H9 (cell line): ENCODE measurements at regions not wholly inside any gene's neighbourhood (a gene's known extent, or its start where the extent isn't known, plus 50 kb on each side); places are given as distances from the start of the nearest gene placed in this dataset.
"Not testable (repeated sequence)": the region's sequence is repeated elsewhere in the genome, so short reads cannot be mapped to it uniquely, and the experiment has no call there.

Experiments
- DNase-seq: peaks from one replicate; pipeline ENCODE4 v3.0.0-alpha.2; 2017
- H2AFZ ChIP-seq: one replicate; pipeline ENCODE4 v1.6.1; 2013; ENCODE audit warnings: mild to moderate bottlenecking, low read length, control low read depth, moderate library complexity
- H2AK5ac ChIP-seq: 2 replicates; pipeline ENCODE4 v1.6.1; 2013; ENCODE audit warnings: low read length, control low read depth, mixed read lengths; ENCODE audit not compliant: insufficient read length
- H2BK120ac ChIP-seq: one replicate; pipeline ENCODE4 v1.6.1; 2013; ENCODE audit warnings: low read depth, mild to moderate bottlenecking, low read length, control low read depth, inconsistent platforms; ENCODE audit not compliant: poor library complexity, severe bottlenecking
- H2BK12ac ChIP-seq: 2 replicates; pipeline ENCODE4 v1.6.1; 2013; ENCODE audit warnings: low read length, control low read depth, mixed read lengths, low read depth; ENCODE audit not compliant: insufficient read length
- H2BK15ac ChIP-seq: 2 replicates; pipeline ENCODE4 v1.6.1; 2013; ENCODE audit warnings: low read depth, low read length, control low read depth
- H2BK20ac ChIP-seq: one replicate; pipeline ENCODE4 v1.6.1; 2013; ENCODE audit warnings: low read depth, mild to moderate bottlenecking, low read length, control low read depth, inconsistent platforms; ENCODE audit not compliant: poor library complexity, severe bottlenecking
- H2BK5ac ChIP-seq: 2 replicates; pipeline ENCODE4 v1.6.1; 2013; ENCODE audit warnings: low read length, control low read depth, mixed read lengths; ENCODE audit not compliant: insufficient read length
- H3K14ac ChIP-seq: 2 replicates; pipeline ENCODE4 v1.6.1; 2013; ENCODE audit warnings: low read length, control low read depth; ENCODE audit not compliant: insufficient read depth
- H3K18ac ChIP-seq: 2 replicates; pipeline ENCODE4 v1.6.1; 2013; ENCODE audit warnings: low read depth, mild to moderate bottlenecking, mixed read lengths, low read length, control low read depth; ENCODE audit not compliant: insufficient read length
- H3K23ac ChIP-seq: 2 replicates; pipeline ENCODE4 v1.6.1; 2013; ENCODE audit warnings: low read length, control low read depth, mixed read lengths, low read depth; ENCODE audit not compliant: insufficient read length
- H3K23me2 ChIP-seq: 2 replicates; pipeline ENCODE4 v1.6.1; 2013; ENCODE audit warnings: low read depth, mild to moderate bottlenecking, mixed read lengths, low read length, control low read depth; ENCODE audit not compliant: insufficient read length, poor library complexity, severe bottlenecking
- H3K27ac ChIP-seq: 2 replicates; pipeline ENCODE4 v1.5.1; 2013; ENCODE audit warnings: low read length, control low read depth, mixed read lengths, low read depth; ENCODE audit not compliant: insufficient read length
- H3K27me3 ChIP-seq: 2 replicates; pipeline ENCODE4 v1.6.1; 2013; ENCODE audit warnings: low read length, control low read depth, inconsistent platforms; ENCODE audit not compliant: insufficient read depth
- H3K4ac ChIP-seq: 2 replicates; pipeline ENCODE4 v1.6.1; 2013; ENCODE audit warnings: low read depth, mild to moderate bottlenecking, control low read depth, inconsistent platforms, low read length, moderate library complexity
- H3K4me1 ChIP-seq: 2 replicates; pipeline ENCODE4 v1.6.1; 2013; ENCODE audit warnings: low read length, control low read depth, inconsistent platforms; ENCODE audit not compliant: insufficient read depth
- H3K4me2 ChIP-seq: 2 replicates; pipeline ENCODE4 v1.6.1; 2013; ENCODE audit warnings: low read length, control low read depth, mixed read lengths; ENCODE audit not compliant: insufficient read length, insufficient read depth
- H3K56ac ChIP-seq: 2 replicates; pipeline ENCODE4 v1.6.1; 2013; ENCODE audit warnings: low read depth, mild to moderate bottlenecking, mixed read lengths, low read length, control low read depth; ENCODE audit not compliant: insufficient read length
- H3K79me1 ChIP-seq: 2 replicates; pipeline ENCODE4 v1.6.1; 2013; ENCODE audit warnings: low read depth, mild to moderate bottlenecking, moderate library complexity, low read length, control low read depth, inconsistent platforms; ENCODE audit not compliant: insufficient read depth, poor library complexity, severe bottlenecking
- H3K79me2 ChIP-seq: 2 replicates; pipeline ENCODE4 v1.6.1; 2013; ENCODE audit warnings: low read length, control low read depth, inconsistent platforms; ENCODE audit not compliant: insufficient read depth
- H3K9ac ChIP-seq: 2 replicates; pipeline ENCODE4 v1.6.1; 2013; ENCODE audit warnings: low read length, control low read depth, mixed read lengths; ENCODE audit not compliant: insufficient read length; ENCODE audit errors: extremely low read depth
- H3K9me3 ChIP-seq: one replicate; pipeline ENCODE4 v1.6.1; 2013; ENCODE audit warnings: low read depth, low read length, inconsistent platforms; ENCODE audit not compliant: control insufficient read depth
- H3T11ph ChIP-seq: one replicate; pipeline ENCODE4 v1.6.1; 2013; ENCODE audit warnings: mild to moderate bottlenecking, low read length, control low read depth, inconsistent platforms
- H4K20me1 ChIP-seq: one replicate; pipeline ENCODE4 v1.6.1; 2013; ENCODE audit not compliant: control insufficient read depth, insufficient read length, insufficient read depth
- H4K5ac ChIP-seq: 2 replicates; pipeline ENCODE4 v1.6.1; 2013; ENCODE audit warnings: low read depth, mild to moderate bottlenecking, mixed read lengths, low read length, control low read depth; ENCODE audit not compliant: insufficient read length
- H4K8ac ChIP-seq: replicated peaks from 2 replicates; pipeline ENCODE4 v1.6.1; 2013; ENCODE audit warnings: low read length, control low read depth, mixed read lengths, low read depth; ENCODE audit not compliant: insufficient read length
- H4K91ac ChIP-seq: 2 replicates; pipeline ENCODE4 v1.6.1; 2013; ENCODE audit warnings: low read depth, mild to moderate bottlenecking, moderate library complexity, mixed read lengths, low read length, control low read depth; ENCODE audit not compliant: insufficient read length
- H3K27ac Mint-ChIP-seq, 3 experiments: 2 replicates in 2 of 3; 3 replicates in 1 of 3; pipeline ENCODE4 v1.8.0; 2020 to 2021; ENCODE audit warnings: mixed read lengths in 3 of 3, mild to moderate bottlenecking in 1 of 3, moderate library complexity in 1 of 3
- H3K27me3 Mint-ChIP-seq: 2 replicates; pipeline ENCODE4 v1.8.0; 2021; ENCODE audit warnings: low read depth, mild to moderate bottlenecking, moderate library complexity, mixed read lengths
- H3K36me3 Mint-ChIP-seq, 3 experiments: 2 replicates in 2 of 3; 3 replicates in 1 of 3; pipeline ENCODE4 v1.8.0; 2020 to 2021; ENCODE audit warnings: low read depth in 3 of 3, mixed read lengths in 3 of 3; ENCODE audit not compliant: insufficient read depth in 1 of 3
- H3K4me1 Mint-ChIP-seq, 2 experiments: 2 replicates each; pipeline ENCODE4 v1.8.0; 2020; ENCODE audit warnings: mixed read lengths in 2 of 2
- H3K4me3 Mint-ChIP-seq, 2 experiments: 2 replicates in 1 of 2; 3 replicates in 1 of 2; pipeline ENCODE4 v1.8.0; 2020 to 2021; ENCODE audit warnings: mild to moderate bottlenecking in 2 of 2, mixed read lengths in 2 of 2, moderate library complexity in 1 of 2
- H3K9me3 Mint-ChIP-seq, 2 experiments: 2 replicates in 1 of 2; 3 replicates in 1 of 2; pipeline ENCODE4 v1.8.0; 2020; ENCODE audit warnings: mild to moderate bottlenecking in 2 of 2, mixed read lengths in 2 of 2, moderate library complexity in 1 of 2
- WGBS: extraction: QIAGEN DNeasy Blood & Tissue Kit; methylation state at CpG from one replicate; pipeline ENCODE4 v1.1.7; 2013; ENCODE audit warnings: missing lambda C conversion rate, low lambda C conversion rate, mixed read lengths; ENCODE audit not compliant: insufficient read length; ENCODE audit errors: extremely low coverage; 5-methylcytosine and 5-hydroxymethylcytosine counted together
- TF ChIP-seq, protein P1 (sequence below): fragments of 200-600 bp; sonication (generic); conservative IDR thresholded peaks from 3 replicates; pipeline ENCODE4 v1.8.0; 2021; ENCODE audit warnings: antibody characterized with exemption, mild to moderate bottlenecking

DNA sequence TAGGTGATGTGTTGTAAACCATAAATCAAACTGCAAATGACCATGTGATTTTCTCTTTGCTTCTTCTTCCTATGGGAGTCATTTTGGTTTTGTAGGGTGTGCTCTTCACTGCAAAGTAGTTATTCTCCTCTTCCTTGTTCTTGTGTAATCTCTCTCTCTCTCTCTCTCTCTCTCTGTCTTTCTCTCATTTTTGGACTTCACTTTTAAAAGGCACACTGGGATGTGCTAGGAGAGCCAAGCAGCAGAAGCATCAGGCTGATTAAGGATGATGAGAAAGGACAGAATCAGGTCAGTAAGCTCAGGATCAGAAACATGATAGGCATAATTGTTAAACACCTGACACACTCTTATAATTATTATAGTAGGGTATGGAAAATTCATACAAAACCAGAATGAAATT, 505.3 kb upstream of the ZNF608 start:
- no peak overlapping the region for H2BK15ac ChIP-seq
- Mint-ChIP-seq H3K9me3 (peaks cover 39 to 43% of the 10 kb centered on the region in 2 experiments), H3K36me3 (peaks cover 23 to 56% (median 27%) of the 10 kb centered on the region in 3 experiments), H3K4me1 (peaks cover 0 to 3% of the 10 kb centered on the region in 2 experiments; a peak in 2 of 4 replicates), H3K27me3 (no peaks in the 10 kb centered on the region; the same call in 1 of the 2 replicates), H3K27ac (no peak overlapping the region), H3K4me3 (no peak overlapping the region)
- H3K4me2 ChIP-seq = no peak overlapping the region
- no peak overlapping the region for H4K5ac ChIP-seq
- no peaks in the 10 kb centered on the region for H3K4me1 ChIP-seq
- H3K27ac ChIP-seq = no peak overlapping the region
- H3K23ac ChIP-seq = no peak overlapping the region
- no peak overlapping the region for H4K91ac ChIP-seq
- H3K23me2 ChIP-seq = no peaks in the 10 kb centered on the region
- H2BK20ac ChIP-seq = no peak overlapping the region
- no peak overlapping the region for H3K9ac ChIP-seq
- H3K14ac ChIP-seq = no peak overlapping the region
- no peak overlapping the region for H2AFZ ChIP-seq
- H3K18ac ChIP-seq = no peak overlapping the region
- H3T11ph ChIP-seq = no peak overlapping the region
- no peak overlapping the region for H3K4ac ChIP-seq
- H2BK5ac ChIP-seq = no peak overlapping the region
- H4K20me1 ChIP-seq = no peaks in the 10 kb centered on the region
- no peak overlapping the region for H2BK120ac ChIP-seq
- H3K79me1 ChIP-seq = no peaks in the 10 kb centered on the region
- TF ChIP-seq, protein P1, sequence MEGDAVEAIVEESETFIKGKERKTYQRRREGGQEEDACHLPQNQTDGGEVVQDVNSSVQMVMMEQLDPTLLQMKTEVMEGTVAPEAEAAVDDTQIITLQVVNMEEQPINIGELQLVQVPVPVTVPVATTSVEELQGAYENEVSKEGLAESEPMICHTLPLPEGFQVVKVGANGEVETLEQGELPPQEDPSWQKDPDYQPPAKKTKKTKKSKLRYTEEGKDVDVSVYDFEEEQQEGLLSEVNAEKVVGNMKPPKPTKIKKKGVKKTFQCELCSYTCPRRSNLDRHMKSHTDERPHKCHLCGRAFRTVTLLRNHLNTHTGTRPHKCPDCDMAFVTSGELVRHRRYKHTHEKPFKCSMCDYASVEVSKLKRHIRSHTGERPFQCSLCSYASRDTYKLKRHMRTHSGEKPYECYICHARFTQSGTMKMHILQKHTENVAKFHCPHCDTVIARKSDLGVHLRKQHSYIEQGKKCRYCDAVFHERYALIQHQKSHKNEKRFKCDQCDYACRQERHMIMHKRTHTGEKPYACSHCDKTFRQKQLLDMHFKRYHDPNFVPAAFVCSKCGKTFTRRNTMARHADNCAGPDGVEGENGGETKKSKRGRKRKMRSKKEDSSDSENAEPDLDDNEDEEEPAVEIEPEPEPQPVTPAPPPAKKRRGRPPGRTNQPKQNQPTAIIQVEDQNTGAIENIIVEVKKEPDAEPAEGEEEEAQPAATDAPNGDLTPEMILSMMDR = no peak
- DNase-seq = no peak
- no peaks in the 10 kb centered on the region for H3K27me3 ChIP-seq
- no peak overlapping the region for H2AK5ac ChIP-seq
- H2BK12ac ChIP-seq = no peak overlapping the region
- no peaks in the 10 kb centered on the region for H3K79me2 ChIP-seq
- no peak overlapping the region for H3K56ac ChIP-seq
- H3K9me3 ChIP-seq = no peaks in the 10 kb centered on the region
- no peak overlapping the region for H4K8ac ChIP-seq

DNA sequence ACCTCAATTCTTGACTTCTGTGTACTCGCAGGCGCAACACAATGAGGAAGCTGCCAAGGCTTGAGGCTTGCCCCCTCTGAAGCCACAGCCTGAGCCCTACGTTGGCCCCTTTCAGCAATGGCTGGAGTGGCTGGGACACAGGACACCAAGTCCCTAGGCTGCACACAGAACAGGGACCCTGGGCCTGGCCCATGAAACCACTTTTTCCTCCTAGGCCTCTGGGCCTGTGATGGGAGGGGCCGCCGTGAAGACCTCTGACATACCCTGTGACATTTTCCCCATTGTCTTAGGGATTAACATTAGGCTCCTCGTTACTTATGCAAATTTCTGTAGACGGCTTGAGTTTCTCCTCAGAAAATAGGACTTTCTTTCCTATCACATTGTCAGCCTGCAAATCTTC, 507.2 kb upstream of the ZNF608 start:
- H2BK20ac ChIP-seq, H2BK5ac ChIP-seq, H3K79me2 ChIP-seq, H4K5ac ChIP-seq, H3K27ac Mint-ChIP-seq, H3K27me3 Mint-ChIP-seq, H2BK15ac ChIP-seq, H3K4ac ChIP-seq, H3K27me3 ChIP-seq, H3K18ac ChIP-seq, H2AK5ac ChIP-seq, DNase-seq, H3K79me1 ChIP-seq, H3K4me2 ChIP-seq, H3K14ac ChIP-seq, H2BK120ac ChIP-seq, H3K4me1 ChIP-seq, H3K9ac ChIP-seq, H2BK12ac ChIP-seq, H3T11ph ChIP-seq, H3K56ac ChIP-seq, H3K23ac ChIP-seq, H4K8ac ChIP-seq, H3K23me2 ChIP-seq, H4K91ac ChIP-seq, H4K20me1 ChIP-seq, H3K9me3 ChIP-seq, H3K4me3 Mint-ChIP-seq, H3K27ac ChIP-seq, H2AFZ ChIP-seq: not testable (repeated sequence)
- H3K9me3 Mint-ChIP-seq = peaks cover 36 to 39% of the 10 kb centered on the region in 2 experiments
- H3K4me1 Mint-ChIP-seq = peaks cover 7 to 12% of the 10 kb centered on the region in 2 experiments
- WGBS = no CpG with 5 or more reads among the region's 7 CpGs
- peaks cover 23 to 49% (median 27%) of the 10 kb centered on the region in 3 experiments for H3K36me3 Mint-ChIP-seq
